Anterior cingulate cortex (tissue), 58 donors: ENCODE measurements at regions not wholly inside any gene's neighbourhood (a gene's known extent, or its start where the extent isn't known, plus 50 kb on each side); places are given as distances from the start of the nearest gene placed in this dataset.

Experiments
- DNase-seq, 58 donors: peaks; one replicate each; lab custom pipeline; 2025; lab: John Stamatoyannopoulos, UW

DNA sequence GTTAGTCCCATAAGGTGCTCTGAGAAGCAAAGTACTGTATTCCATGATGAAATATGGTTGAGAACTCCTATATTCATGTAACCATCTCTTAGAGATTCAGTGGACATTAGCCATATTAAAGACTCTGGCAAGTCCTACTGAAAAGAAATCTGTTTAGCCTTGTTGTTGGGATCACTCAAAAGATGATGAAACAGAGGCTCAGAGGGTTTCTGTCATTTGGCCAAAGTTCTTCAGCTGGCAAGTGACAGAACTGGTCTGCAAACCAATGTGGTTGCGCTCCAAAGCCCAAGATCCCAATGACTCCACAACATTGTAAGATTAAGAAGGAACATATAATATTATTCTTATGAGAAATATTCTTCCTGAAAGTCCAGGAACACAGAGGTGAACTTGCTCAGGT is 462.9 kb downstream of the ACTL7B start:
- DNase-seq = no peak

DNA sequence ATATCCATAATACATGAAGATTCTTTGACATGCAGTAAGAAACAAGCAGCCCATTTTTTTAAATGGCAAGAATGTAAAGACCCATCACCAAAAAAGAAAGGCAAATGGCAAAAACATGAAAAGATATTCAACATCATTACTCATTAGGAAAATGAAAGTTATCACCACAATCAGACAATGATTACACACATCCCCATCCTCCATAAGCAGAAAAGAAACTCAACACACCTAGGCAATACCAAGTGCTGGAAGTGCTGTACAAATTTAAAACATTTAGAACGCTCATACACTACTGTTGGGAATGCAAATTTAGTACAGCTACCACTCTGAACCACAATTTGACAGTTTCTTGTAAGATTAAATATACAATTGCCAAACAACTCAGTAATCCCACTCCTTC is 466.7 kb downstream of the ACTL7B start:
- no peak for DNase-seq

DNA sequence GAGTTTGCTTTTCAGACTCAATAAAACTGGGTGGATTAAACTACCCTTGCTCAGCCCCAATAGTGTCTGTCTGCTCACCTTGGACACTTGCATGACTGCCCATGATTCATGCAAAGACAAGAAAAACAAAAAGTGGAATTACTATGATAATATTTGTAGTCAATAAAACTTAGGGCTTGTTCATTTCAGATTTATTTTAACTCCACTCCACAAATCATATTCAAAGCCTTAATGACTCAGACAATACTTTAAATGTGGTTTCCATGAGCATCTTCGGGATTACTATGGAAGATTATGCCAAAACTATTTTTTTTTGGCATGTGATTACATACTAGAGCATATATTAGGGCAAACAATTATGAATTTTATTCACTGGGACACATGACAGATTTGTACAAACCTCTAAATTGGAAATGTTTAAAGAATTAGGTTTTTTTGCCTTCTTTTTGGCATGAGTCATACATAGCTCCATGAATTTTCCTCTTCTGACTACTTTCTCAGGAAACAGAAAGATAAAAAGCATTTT is 468.9 kb downstream of the ACTL7B start:
- DNase-seq = no peak

DNA sequence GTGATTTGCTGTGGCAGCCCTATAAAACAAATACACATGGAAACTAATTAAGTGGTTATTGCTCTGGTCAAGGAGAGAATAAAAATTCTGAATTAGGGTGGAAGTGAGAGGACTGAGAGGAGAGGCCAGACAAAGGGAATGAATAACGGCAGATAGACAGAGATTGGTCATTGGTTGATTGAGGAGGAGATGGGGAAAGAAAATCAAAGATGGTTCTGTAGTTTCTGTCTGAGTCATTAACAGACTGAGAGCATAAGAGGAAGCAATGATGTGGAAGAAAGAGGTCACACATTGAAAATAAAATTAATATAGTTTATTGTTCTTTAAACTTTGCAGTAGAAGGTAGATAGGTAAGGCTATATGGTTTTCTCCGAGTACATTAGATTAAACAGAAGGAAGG is 469.8 kb downstream of the ACTL7B start:
- DNase-seq = no peak

DNA sequence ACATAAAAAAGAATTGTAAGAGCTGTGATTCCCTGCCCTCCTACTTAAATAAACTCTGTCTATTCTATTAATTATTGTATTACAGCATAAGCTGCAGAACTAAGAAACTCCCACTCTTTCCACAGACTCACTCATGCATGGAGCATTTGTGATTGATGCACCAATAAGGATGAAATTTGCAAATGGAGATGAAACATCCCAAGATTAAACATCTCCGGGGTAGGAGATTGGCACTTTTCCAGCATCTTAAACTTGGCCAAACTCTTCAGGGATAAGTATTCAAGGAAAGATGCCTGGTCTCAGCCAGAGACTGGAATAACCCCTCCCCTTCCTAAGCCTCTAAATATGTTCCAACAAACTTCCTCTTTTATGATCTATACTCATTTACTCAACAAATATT is 472.0 kb downstream of the ACTL7B start:
- no peak for DNase-seq

DNA sequence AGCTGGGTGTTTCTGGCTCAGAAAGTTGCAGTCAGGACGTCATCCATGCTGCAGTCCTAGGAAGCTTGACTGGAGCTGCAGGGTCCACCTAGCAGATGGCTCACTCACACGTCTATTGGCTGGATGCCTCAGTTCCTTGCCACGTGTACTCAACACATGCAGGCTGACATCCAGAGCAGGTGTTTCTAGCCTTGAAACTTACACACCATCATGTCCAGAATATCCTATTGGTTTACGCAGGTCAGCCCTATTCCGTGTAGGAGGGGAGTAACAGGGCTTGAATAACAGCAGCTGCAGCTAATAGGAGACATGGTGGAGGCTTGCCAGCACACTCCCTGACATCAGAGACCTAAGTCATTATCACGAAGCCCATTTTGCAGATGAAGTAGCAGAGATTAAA is 473.5 kb downstream of the ACTL7B start:
- no peak for DNase-seq

DNA sequence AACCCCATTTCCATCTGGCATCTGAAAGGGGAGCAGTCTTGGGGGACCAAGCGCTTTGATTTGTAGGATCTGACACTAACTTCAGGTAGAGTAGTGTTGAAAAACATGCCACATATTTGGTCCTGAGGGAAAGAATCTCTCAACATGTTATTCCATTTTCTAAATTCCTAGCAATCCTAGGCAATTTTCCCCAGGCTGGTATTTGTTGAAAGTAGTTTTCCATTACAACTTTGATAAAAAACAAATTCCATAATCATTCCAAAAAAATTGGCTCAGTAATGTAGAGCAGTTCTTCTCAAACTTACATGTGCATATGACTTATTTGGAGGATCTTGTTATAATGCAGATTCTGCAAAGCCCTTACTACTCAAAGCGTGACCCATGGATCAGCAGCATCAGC is 477.9 kb downstream of the ACTL7B start:
- no peak for DNase-seq

DNA sequence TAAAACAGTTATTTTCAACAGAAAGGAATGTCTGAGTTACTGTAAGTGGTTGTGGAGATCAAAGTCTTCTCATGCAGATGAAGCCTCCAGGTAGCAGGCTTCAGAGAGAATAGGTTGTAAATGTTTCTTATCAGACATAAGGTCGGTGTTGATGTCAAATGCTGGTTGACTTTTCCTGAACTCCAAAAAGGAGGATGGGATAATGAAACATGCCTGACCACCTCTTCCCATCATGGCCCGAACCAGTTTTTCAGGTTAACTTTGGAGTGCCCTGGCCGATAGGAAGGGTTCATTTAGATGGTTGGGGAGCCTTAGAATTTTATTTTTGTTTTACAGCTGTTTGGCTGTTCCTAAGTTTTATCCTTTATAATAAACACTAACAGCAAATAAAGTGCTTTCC is 478.4 kb downstream of the ACTL7B start:
- DNase-seq = no peak

DNA sequence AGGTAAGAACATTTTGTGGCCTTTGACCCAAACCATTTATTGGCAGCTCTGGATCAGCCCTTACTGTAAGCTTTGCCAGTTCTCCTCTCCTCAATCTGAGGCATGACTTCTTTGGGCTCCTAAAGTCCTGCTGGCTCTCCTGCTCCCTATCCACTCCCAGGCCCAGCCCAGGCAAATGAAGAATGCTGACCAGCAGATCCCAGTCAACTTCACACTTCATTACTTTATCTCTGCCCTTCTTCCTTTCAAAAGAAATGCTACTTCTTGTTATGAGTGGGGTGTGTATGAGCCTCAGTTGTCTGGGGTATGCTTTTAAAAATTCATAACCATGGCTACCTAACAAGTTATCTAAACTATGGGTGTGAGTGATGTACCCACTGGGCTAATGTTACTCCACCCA is 479.6 kb downstream of the ACTL7B start:
- no peak for DNase-seq

DNA sequence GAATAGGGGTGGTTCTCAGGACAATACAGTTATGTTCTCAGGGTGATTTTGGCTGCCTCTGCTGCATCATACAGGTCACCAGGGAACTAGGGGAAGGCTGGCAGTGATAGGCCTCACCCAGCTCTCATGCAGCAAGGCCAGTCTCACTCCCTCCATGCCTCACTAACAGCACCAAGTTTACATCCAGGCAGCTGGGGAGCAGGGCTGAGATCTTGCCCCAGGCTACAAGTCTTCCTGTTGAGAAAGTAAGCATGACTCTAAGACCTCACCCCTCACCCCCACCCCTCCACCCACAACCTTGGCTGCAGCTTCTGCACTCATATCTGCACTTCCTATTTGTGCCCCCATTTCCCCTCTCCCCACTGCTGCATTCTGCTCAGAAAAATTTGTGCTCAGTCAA is 481.2 kb downstream of the ACTL7B start:
- DNase-seq = no peak

DNA sequence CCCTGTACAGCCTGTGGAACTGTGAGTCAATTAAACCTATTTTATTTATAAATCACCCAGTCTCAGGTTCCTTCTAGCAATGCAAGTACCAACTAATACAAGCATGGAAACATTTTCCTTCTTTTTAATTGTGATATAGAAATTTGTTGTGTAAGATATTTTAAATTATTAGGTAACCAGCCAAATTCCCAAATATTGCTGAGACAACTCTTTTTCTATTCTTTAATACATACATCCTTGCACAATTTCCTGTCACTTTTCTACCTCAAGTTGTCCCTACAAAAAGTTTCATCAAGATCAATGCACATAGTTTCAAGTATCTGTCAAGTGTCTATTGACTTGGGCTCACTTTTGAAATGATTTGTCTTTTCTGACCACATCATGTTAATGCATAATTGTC is 488.6 kb downstream of the ACTL7B start:
- no peak for DNase-seq

DNA sequence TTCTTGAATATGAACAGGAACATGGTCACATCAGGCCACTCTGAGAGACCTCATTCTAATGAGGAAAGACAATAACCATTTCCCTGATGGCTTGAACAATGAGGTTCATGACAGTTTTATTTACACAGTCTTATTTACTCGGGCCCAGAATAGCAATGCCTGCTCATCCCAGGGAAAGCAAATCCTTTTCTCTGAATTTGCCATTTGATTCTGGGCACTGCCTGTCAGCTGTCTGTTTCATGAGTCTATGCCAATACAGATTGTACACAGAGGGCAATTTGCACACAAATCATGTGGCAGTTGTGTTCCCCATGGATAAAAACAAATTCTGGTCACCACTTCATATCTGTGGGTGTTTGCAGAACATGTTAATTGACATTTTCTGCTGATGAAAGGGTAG is 492.5 kb downstream of the ACTL7B start:
- no peak for DNase-seq

DNA sequence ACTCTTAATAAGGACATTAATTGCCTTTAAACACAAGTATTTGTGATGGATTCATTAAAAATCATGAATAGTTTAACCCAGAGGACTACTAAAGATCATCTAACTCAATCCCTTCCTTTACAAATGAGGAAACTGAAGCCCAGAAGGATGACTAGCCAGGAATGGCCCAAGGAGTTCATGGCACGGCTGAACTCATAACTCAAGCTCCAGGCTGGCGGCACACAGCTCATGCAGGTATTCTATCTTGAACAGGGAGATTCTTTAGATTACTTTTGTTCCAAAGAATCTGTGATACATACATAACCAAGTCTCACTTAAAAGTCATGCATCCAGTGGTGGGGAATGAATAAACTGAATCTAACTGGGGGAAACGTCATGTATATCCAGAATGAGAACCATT is 495.5 kb downstream of the ACTL7B start:
- no peak for DNase-seq

DNA sequence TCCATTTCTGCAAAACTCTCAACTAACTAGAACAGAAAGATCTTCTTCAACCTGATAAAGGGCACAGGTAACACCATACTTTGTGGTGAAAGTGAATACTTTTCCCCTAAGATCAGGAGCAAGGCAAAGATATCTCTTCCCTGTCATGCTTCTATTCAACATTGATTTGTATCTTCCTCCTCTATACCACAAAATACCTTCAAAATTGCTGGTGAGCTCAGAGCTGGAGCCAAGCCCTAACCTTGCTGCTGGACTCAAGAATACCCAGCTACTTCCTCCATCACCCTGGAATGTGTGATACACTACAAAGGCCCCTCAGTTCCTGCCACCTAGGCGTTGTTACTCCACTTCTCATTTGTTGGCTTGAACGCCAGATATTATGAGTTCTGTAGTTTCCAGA is 499.0 kb downstream of the ACTL7B start:
- DNase-seq = no peak

DNA sequence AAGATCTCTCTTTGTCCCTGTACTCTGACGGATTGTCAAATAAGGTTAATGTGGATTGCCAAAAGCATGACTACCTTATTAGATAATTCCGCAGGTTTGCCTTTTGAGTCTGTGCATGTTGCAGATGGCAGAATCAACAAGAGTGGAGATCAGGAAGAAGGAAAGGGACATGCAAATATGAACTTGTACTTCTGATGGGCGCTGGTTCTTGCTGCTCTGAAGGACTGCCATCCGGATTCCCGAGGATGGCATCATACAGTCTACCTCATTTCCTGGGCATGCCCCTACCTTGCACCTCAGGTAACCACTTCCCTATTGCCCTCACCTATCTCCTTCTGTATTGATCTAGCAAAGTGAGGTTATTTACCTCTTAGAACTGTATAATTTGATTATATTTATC is 504.2 kb downstream of the ACTL7B start:
- no peak for DNase-seq

DNA sequence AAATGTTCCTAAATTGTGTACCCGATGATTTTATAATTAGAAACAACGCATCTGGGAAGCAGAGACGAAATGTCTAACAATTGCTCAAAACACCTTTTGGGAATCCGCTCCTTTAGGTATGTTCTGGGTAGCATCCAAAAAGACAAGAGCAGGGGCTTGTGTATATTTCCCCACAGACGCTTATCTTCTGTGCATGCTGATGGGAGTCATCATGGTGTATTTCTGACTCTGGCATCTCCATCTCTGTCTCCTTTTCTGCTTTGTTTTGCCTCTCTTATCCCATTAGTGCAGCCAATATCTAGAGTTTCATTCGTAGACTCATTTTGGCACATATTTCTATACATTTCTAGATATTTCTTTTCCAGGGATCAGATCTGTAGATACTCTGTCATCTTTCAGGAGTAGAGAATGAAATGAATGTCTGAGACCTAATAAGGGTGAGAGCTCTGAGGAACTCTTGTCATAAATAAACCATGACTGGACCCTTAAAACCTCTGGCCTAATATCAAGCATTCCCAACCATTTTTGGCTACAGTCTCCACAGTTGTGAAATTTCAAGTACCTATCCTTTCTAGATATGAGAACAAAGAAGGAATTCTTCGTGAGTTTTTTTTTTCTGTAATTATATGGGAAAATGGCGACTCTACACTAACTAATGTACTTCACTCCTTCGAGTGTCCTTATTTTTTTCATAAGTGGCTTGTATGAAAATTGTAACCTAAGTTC is 508.2 kb downstream of the ACTL7B start:
- DNase-seq = no peak

DNA sequence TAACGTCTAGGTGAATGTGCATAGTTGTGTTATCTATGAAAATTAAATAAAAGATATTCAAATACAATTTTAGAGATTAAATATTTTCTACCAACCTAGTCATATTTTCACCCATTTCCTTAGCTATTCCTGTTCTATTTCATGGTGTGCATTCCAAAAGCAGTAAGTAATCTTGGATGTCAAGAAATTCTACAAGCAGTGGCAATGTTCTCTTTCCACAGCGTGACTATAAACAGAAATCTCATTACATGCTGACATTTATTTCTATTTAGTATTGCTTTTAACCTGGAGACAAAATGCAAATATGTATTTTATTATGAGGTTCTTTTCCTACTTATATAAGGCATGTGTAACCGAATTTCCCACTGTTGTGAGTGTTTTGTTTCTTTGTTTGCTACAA is 510.0 kb downstream of the ACTL7B start:
- no peak for DNase-seq

DNA sequence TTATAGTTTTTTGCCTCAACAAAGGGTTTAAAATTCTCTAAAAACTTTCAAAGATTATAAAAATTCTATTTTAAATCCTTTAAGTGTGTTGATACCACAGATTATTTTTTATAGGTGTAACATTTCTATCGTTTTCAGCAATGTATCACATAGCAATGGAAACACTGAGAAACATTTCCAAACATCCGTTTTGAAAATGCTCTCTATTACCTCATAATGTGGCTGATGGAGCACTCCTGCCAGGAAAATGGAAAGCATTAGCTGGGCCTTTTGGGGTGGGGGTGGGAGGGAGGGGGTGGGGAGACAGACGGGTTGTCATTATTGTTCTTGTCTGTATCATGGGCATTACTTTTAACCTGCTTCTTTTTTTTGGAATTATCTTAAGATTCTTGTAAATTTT is 516.5 kb downstream of the ACTL7B start:
- no peak for DNase-seq

DNA sequence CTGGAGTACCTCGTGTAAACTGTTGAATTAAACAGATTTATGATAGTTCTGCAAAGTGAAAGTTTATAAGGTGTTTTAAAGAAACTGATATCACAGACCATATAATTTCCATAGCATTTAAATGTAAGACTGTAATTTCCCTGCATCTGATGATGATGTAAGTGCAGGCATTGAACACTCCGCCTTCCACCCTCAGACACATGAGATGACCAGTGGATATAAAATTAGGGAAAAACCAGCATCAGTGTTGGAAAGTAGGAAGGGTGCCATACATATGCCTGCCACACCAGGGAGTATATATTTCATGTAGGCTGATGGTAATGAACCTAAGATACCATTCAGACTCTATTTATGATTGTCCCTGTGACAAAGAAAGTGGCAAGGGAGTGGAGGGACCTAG is 519.2 kb downstream of the ACTL7B start:
- no peak for DNase-seq

DNA sequence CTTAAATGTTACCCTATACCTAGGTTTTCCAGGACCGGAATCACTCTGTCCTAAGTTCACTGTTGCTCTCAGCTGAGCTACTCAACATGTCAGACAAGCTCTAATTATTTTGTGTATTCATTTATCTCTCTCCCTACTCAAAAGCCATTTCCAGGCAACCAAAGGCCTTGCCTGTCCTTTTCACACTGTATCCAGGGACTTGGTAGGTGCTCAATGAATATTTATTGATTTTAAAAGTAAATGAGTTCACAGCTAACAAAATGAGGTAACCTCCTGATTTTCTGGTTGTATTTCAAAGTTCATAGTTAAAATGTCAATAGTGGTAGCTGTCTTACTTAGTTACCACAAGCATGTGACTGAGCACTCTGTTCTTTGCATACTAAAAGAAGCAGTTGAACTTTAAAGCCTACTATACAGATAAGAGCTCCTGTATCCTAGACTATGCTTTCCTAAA is 522.2 kb downstream of the ACTL7B start:
- no peak for DNase-seq

DNA sequence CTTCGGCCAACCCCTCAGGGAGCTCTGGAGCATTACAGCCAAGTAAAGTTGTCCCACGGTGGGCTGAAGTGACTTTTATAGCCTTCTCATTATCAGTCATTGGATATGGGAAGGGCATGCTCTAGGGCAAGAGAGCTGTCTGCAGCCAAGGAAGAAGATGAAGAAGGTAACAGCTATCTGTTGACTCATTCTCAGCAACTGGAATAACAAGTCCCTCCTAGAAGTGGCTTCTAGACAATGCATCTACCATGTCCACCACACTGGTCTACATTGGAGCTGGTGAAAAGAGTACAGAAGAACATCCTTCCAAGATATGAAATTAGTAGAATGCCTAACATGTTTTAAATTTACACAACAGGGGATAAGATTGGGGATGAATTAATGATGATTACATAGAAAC is 524.2 kb downstream of the ACTL7B start:
- DNase-seq = no peak

DNA sequence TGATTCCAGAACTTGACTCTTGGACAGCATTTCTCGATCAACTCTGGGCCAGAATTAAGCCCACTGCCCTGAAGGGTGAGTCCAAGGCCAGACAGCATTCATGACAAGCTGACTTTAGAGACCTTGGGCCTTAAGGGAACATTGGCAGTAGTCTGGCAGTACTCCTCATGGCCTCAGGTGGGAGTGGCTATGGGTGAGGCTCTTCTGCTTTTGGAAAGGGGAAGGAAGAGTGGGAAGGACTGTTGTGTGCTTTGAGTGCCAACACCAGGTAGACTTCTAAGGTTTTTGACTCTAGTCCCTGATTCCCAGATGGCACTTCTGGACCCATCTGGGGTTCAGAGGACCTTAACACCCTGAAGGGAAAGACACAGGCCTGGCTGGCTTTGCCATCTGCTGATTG is 530.4 kb downstream of the ACTL7B start:
- no peak for DNase-seq

DNA sequence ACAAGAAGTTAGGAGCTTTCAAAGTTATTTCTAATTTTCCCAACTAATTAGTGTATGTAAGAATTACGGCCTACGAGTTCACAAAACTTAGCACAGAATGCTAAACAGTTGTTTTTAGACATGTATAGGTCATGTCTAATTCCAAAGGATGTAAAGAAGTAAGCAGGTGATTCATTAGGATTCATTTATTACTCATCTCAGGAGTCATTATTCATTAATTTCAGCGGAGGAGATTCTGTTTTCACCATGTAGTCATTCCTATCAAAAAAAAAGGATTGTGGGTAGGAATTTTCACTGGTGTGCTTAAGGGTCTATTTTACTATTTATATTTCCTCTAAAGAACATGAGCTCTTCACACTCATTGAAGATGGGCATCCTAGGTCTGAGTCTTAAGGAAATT is 532.2 kb downstream of the ACTL7B start:
- DNase-seq = no peak
